Neural progenitor cell (in vitro differentiated cells): ENCODE measurements at regions not wholly inside any gene's neighbourhood (a gene's known extent, or its start where the extent isn't known, plus 50 kb on each side); places are given as distances from the start of the nearest gene placed in this dataset.

Experiments
- DNase-seq: peaks from one replicate; pipeline ENCODE4 v3.0.0-alpha.2; 2016; ENCODE audit warnings: low spot score
- H2AFZ ChIP-seq: fragments of 200-600 bp; sonication (generic); replicated peaks from 2 replicates; pipeline ENCODE4 v1.6.1; 2016; ENCODE audit warnings: antibody characterized with exemption
- H3F3A ChIP-seq: fragments of 200-600 bp; sonication (generic); 2 replicates; pipeline ENCODE4 v1.6.1; 2016; ENCODE audit warnings: antibody characterized with exemption, low read depth
- H3K27ac ChIP-seq: fragments of 200-600 bp; sonication (generic); 2 replicates; pipeline ENCODE4 v1.5.1; 2016; ENCODE audit warnings: mild to moderate bottlenecking
- H3K27me3 ChIP-seq: fragments of 200-600 bp; sonication (generic); 2 replicates; pipeline ENCODE4 v1.6.1; 2016; ENCODE audit warnings: mild to moderate bottlenecking, moderate library complexity
- H3K36me3 ChIP-seq: fragments of 200-600 bp; sonication (generic); 2 replicates; pipeline ENCODE4 v1.5.1; 2016
- H3K4me1 ChIP-seq: fragments of 200-600 bp; sonication (generic); 2 replicates; pipeline ENCODE4 v1.6.1; 2016; ENCODE audit warnings: mixed run types
- H3K4me2 ChIP-seq: fragments of 200-600 bp; sonication (generic); 2 replicates; pipeline ENCODE4 v1.6.1; 2016
- H3K4me3 ChIP-seq: fragments of 200-600 bp; sonication (generic); 2 replicates; pipeline ENCODE4 v1.5.1; 2016
- H3K79me2 ChIP-seq: fragments of 200-600 bp; sonication (generic); 2 replicates; pipeline ENCODE4 v1.6.1; 2016; ENCODE audit warnings: low read depth
- H3K9ac ChIP-seq: fragments of 200-600 bp; sonication (generic); 2 replicates; pipeline ENCODE4 v1.6.1; 2016
- H3K9me3 ChIP-seq: fragments of 200-600 bp; sonication (generic); 2 replicates; pipeline ENCODE4 v1.5.1; 2016; ENCODE audit warnings: low read depth
- H4K20me1 ChIP-seq: fragments of 200-600 bp; sonication (generic); 2 replicates; pipeline ENCODE4 v1.6.1; 2016; ENCODE audit warnings: low read depth
- H3K27ac Mint-ChIP-seq: 3 replicates; pipeline ENCODE4 v1.8.0; 2021; ENCODE audit warnings: mixed read lengths
- H3K27me3 Mint-ChIP-seq: 2 replicates; pipeline ENCODE4 v1.8.0; 2022; ENCODE audit warnings: low read depth, mild to moderate bottlenecking, inconsistent platforms, moderate library complexity, mixed read lengths; ENCODE audit not compliant: insufficient read depth
- H3K36me3 Mint-ChIP-seq: 3 replicates; pipeline ENCODE4 v1.8.0; 2021; ENCODE audit warnings: mixed read lengths
- H3K4me1 Mint-ChIP-seq: 3 replicates; pipeline ENCODE4 v1.8.0; 2021; ENCODE audit warnings: mixed read lengths
- H3K4me3 Mint-ChIP-seq: 3 replicates; pipeline ENCODE4 v1.8.0; 2021; ENCODE audit warnings: mild to moderate bottlenecking, moderate library complexity, mixed read lengths
- H3K9me3 Mint-ChIP-seq: 3 replicates; pipeline ENCODE4 v1.8.0; 2020; ENCODE audit warnings: mixed read lengths
- CTCF ChIP-seq: fragments of 200-600 bp; sonication (generic); IDR thresholded peaks from 2 replicates; pipeline ENCODE4 v1.5.1; 2017; ENCODE audit warnings: antibody characterized with exemption, mild to moderate bottlenecking
- EZH2 ChIP-seq: fragments of 200-600 bp; sonication (generic); IDR thresholded peaks from 2 replicates; pipeline ENCODE4 v1.6.1; 2017; ENCODE audit warnings: antibody characterized with exemption, mild to moderate bottlenecking, moderate library complexity
- EZH2phosphoT487 ChIP-seq: fragments of 200-600 bp; sonication (generic); IDR thresholded peaks from 2 replicates; pipeline ENCODE4 v1.6.1; 2017; ENCODE audit warnings: antibody characterized with exemption

GRCh38 chr20:55776176-55776575, 229.1 kb downstream of the CBLN4 start:
- Histone ChIP-seq H3K9me3 (no peaks in the 10 kb centered on the region), H3K4me3 (no peak overlapping the region), H3K79me2 (no peaks in the 10 kb centered on the region), H3K27me3 (no peaks in the 10 kb centered on the region), H3K27ac (no peak overlapping the region), H3K4me1 (no peaks in the 10 kb centered on the region), H3K36me3 (no peaks in the 10 kb centered on the region), H3K4me2 (no peak overlapping the region), H2AFZ (no peak overlapping the region), H3K9ac (no peak overlapping the region), H3F3A (no peaks in the 10 kb centered on the region), H4K20me1 (no peaks in the 10 kb centered on the region)
- TF ChIP-seq CTCF, result no peak
- no peak for TF ChIP-seq EZH2phosphoT487
- no peak for TF ChIP-seq EZH2
- Mint-ChIP-seq H3K27me3 (no peaks in the 10 kb centered on the region), H3K36me3 (no peaks in the 10 kb centered on the region), H3K9me3 (no peaks in the 10 kb centered on the region), H3K4me3 (no peak overlapping the region), H3K4me1 (peaks cover 6% of the 10 kb centered on the region), H3K27ac (no peak overlapping the region)
- DNase-seq, result no peak

- no peak for TF ChIP-seq EZH2phosphoT487
- no peak for TF ChIP-seq EZH2
- TF ChIP-seq CTCF, result no peak
- Mint-ChIP-seq H3K9me3 (no peaks in the 10 kb centered on the region), H3K36me3 (no peaks in the 10 kb centered on the region), H3K4me1 (peaks cover 6% of the 10 kb centered on the region), H3K27ac (no peak overlapping the region), H3K27me3 (no peaks in the 10 kb centered on the region), H3K4me3 (no peak overlapping the region)
- H3F3A ChIP-seq, result no peaks in the 10 kb centered on the region
- no peak overlapping the region for H3K27ac ChIP-seq
- H3K79me2 ChIP-seq, result no peaks in the 10 kb centered on the region
- no peaks in the 10 kb centered on the region for H3K36me3 ChIP-seq
- no peak overlapping the region for H3K4me2 ChIP-seq
- no peak for DNase-seq
- no peaks in the 10 kb centered on the region for H3K27me3 ChIP-seq
- H3K9ac ChIP-seq, result no peak overlapping the region
- no peak overlapping the region for H2AFZ ChIP-seq
- no peaks in the 10 kb centered on the region for H4K20me1 ChIP-seq
- no peaks in the 10 kb centered on the region for H3K9me3 ChIP-seq
- no peak overlapping the region for H3K4me3 ChIP-seq
- no peaks in the 10 kb centered on the region for H3K4me1 ChIP-seq
These were observed 230.7 kb downstream of the CBLN4 start for GRCh38 chr20:55774628-55775027.

- H3K27me3 Mint-ChIP-seq, result peaks cover 2% of the 10 kb centered on the region
- peaks cover 26% of the 10 kb centered on the region for H3K9me3 Mint-ChIP-seq
- DNase-seq, result no peak
- Histone ChIP-seq H4K20me1 (no peaks in the 10 kb centered on the region), H3K27ac (no peak overlapping the region), H3K9me3 (no peaks in the 10 kb centered on the region), H3F3A (no peaks in the 10 kb centered on the region), H2AFZ (no peak overlapping the region), H3K36me3 (no peaks in the 10 kb centered on the region), H3K4me2 (no peak overlapping the region), H3K79me2 (no peaks in the 10 kb centered on the region), H3K9ac (no peak overlapping the region), H3K4me3 (no peak overlapping the region), H3K27me3 (no peaks in the 10 kb centered on the region), H3K4me1 (no peaks in the 10 kb centered on the region)
- H3K27ac Mint-ChIP-seq, result no peak overlapping the region
- no peak overlapping the region for H3K4me3 Mint-ChIP-seq
- H3K36me3 Mint-ChIP-seq, result no peaks in the 10 kb centered on the region
- no peak for TF ChIP-seq EZH2phosphoT487
- H3K4me1 Mint-ChIP-seq, result no peaks in the 10 kb centered on the region
These were observed 243.5 kb downstream of the CBLN4 start for GRCh38 chr20:55761797-55762196.

- Histone ChIP-seq H3F3A (no peaks in the 10 kb centered on the region), H3K79me2 (no peaks in the 10 kb centered on the region), H4K20me1 (no peaks in the 10 kb centered on the region), H3K9me3 (no peaks in the 10 kb centered on the region), H3K4me1 (no peaks in the 10 kb centered on the region), H3K27ac (no peak overlapping the region), H3K9ac (no peak overlapping the region), H3K36me3 (no peaks in the 10 kb centered on the region), H3K27me3 (no peaks in the 10 kb centered on the region), H2AFZ (no peak overlapping the region), H3K4me3 (no peak overlapping the region), H3K4me2 (no peak overlapping the region)
- peaks cover 2% of the 10 kb centered on the region for H3K27me3 Mint-ChIP-seq
- no peak overlapping the region for H3K4me3 Mint-ChIP-seq
- no peaks in the 10 kb centered on the region for H3K36me3 Mint-ChIP-seq
- H3K27ac Mint-ChIP-seq, result no peak overlapping the region
- no peak for DNase-seq
- H3K4me1 Mint-ChIP-seq, result no peaks in the 10 kb centered on the region
- TF ChIP-seq EZH2phosphoT487 (no peak), CTCF (no peak), EZH2 (no peak)
- peaks cover 26% of the 10 kb centered on the region for H3K9me3 Mint-ChIP-seq
These were observed 244.2 kb downstream of the CBLN4 start for GRCh38 chr20:55761100-55761499.
